HEK293 (cell line): ENCODE measurements at regions not wholly inside any gene's neighbourhood (a gene's known extent, or its start where the extent isn't known, plus 50 kb on each side); places are given as distances from the start of the nearest gene placed in this dataset.

Experiments
- CTCF ChIA-PET: fragments of 350-600 bp; formaldehyde crosslinking; extraction: SDS; loops from one replicate; lab custom pipeline; 2021; ENCODE audit warnings: antibody characterized with exemption; lab: Yijun Ruan, JAX
- POLR2A ChIA-PET: fragments of 300-600 bp; formaldehyde crosslinking; extraction: SDS; loops from one replicate; lab custom pipeline; 2020; ENCODE audit warnings: antibody characterized with exemption, inconsistent platforms; lab: Yijun Ruan, JAX
- H3K27ac ChIP-seq: fragments of 200-500 bp; sonication (Bioruptor generic); 2 replicates; pipeline ENCODE4 v1.5.1; 2014; ENCODE audit warnings: low read depth, low read length, control low read depth, inconsistent platforms; ENCODE audit errors: extremely low read depth
- H3K36me3 ChIP-seq, 2 experiments: fragments of 200-500 bp in 1 of 2; sonication (Bioruptor generic) in 1 of 2; 1 replicate in 1 of 2; 2 replicates in 1 of 2; pipeline ENCODE4 v1.5.1; 2014 to 2017; ENCODE audit warnings: inconsistent platforms in 2 of 2, low read length in 2 of 2; ENCODE audit not compliant: control insufficient read depth in 2 of 2, insufficient read depth in 1 of 2
- H3K4me1 ChIP-seq: fragments of 200-500 bp; sonication (Bioruptor generic); 2 replicates; pipeline ENCODE4 v1.5.1; 2014; ENCODE audit warnings: mild to moderate bottlenecking, low read length, inconsistent platforms; ENCODE audit not compliant: control insufficient read depth, insufficient read depth
- H3K4me3 ChIP-seq: 2 replicates; pipeline ENCODE4 v1.5.1; 2011; ENCODE audit warnings: low read depth, mild to moderate bottlenecking, control low read depth, low read length, moderate library complexity
- H3K9me3 ChIP-seq: fragments of 200-500 bp; sonication (Bioruptor generic); 2 replicates; pipeline ENCODE4 v1.5.1; 2014; ENCODE audit warnings: low read depth, low read length, inconsistent platforms; ENCODE audit not compliant: control insufficient read depth, insufficient read depth
- HOXD13 ChIP-seq: sonication (generic); formaldehyde crosslinking; IDR thresholded peaks from 2 replicates; pipeline ENCODE4 v1.8.0; 2022; ENCODE audit warnings: missing genetic modification reagents, borderline replicate concordance
- ZFP3 ChIP-seq: fragments of 450-650 bp; formaldehyde crosslinking; IDR thresholded peaks from 2 replicates; pipeline ENCODE4 v1.5.1; 2016; ENCODE audit warnings: low read depth, missing biosample characterization, missing genetic modification characterization
- ZNF133 ChIP-seq: fragments of 450-650 bp; formaldehyde crosslinking; IDR thresholded peaks from 2 replicates; pipeline ENCODE4 v1.5.1; 2016; ENCODE audit warnings: missing biosample characterization, missing genetic modification characterization
- ZNF214 ChIP-seq: fragments of 450-650 bp; formaldehyde crosslinking; IDR thresholded peaks from 2 replicates; pipeline ENCODE4 v1.5.1; 2017; ENCODE audit warnings: missing biosample characterization, mild to moderate bottlenecking, missing genetic modification characterization, borderline replicate concordance
- ZNF274 ChIP-seq, 2 experiments: fragments of 200-500 bp in 1 of 2; fragments of 450-650 bp in 1 of 2; sonication (Bioruptor generic) in 1 of 2; formaldehyde crosslinking in 1 of 2; IDR thresholded peaks; 2 replicates each; pipeline versions ENCODE4 v1.5.1 to v1.6.1; 2014 to 2016; ENCODE audit warnings: borderline replicate concordance in 1 of 2, inconsistent platforms in 1 of 2, low read length in 1 of 2, missing biosample characterization in 1 of 2, missing genetic modification characterization in 1 of 2
- ZNF426 ChIP-seq: fragments of 450-650 bp; formaldehyde crosslinking; IDR thresholded peaks from 2 replicates; pipeline ENCODE4 v1.5.1; 2017; ENCODE audit warnings: missing biosample characterization, missing genetic modification characterization, mild to moderate bottlenecking, inconsistent platforms, moderate library complexity
- ZNF548 ChIP-seq: fragments of 450-650 bp; formaldehyde crosslinking; IDR thresholded peaks from 2 replicates; pipeline ENCODE4 v1.5.1; 2016; ENCODE audit warnings: missing biosample characterization, missing genetic modification characterization
- ZNF747 ChIP-seq: fragments of 450-650 bp; formaldehyde crosslinking; IDR thresholded peaks from 2 replicates; pipeline ENCODE4 v1.5.1; 2016; ENCODE audit warnings: missing biosample characterization, missing genetic modification characterization
- ZNF843 ChIP-seq: fragments of 450-650 bp; formaldehyde crosslinking; IDR thresholded peaks from 2 replicates; pipeline ENCODE4 v1.5.1; 2016; ENCODE audit warnings: missing biosample characterization, missing genetic modification characterization
- TF ChIP-seq, protein P1 (sequence below): fragments of 450-650 bp; formaldehyde crosslinking; IDR thresholded peaks from 2 replicates; pipeline ENCODE4 v1.5.1; 2016; ENCODE audit warnings: missing biosample characterization, missing genetic modification characterization
- TF ChIP-seq, protein P2 (sequence below): fragments of 450-650 bp; formaldehyde crosslinking; IDR thresholded peaks from 2 replicates; pipeline ENCODE4 v1.5.1; 2017; ENCODE audit warnings: missing biosample characterization, mild to moderate bottlenecking, missing genetic modification characterization, moderate library complexity
- TF ChIP-seq, protein P3 (sequence below): fragments of 450-650 bp; formaldehyde crosslinking; IDR thresholded peaks from 2 replicates; pipeline ENCODE4 v1.5.1; 2016; ENCODE audit warnings: missing biosample characterization, missing genetic modification characterization
- TF ChIP-seq, protein P4 (sequence below): fragments of 450-650 bp; formaldehyde crosslinking; IDR thresholded peaks from 2 replicates; pipeline ENCODE4 v1.5.1; 2016; ENCODE audit warnings: missing biosample characterization, missing genetic modification characterization, borderline replicate concordance
- TF ChIP-seq, protein P5 (sequence below): fragments of 450-650 bp; formaldehyde crosslinking; conservative IDR thresholded peaks from 2 replicates; pipeline ENCODE4 v1.5.1; 2016; ENCODE audit warnings: low read depth, missing biosample characterization, missing genetic modification characterization

DNA sequence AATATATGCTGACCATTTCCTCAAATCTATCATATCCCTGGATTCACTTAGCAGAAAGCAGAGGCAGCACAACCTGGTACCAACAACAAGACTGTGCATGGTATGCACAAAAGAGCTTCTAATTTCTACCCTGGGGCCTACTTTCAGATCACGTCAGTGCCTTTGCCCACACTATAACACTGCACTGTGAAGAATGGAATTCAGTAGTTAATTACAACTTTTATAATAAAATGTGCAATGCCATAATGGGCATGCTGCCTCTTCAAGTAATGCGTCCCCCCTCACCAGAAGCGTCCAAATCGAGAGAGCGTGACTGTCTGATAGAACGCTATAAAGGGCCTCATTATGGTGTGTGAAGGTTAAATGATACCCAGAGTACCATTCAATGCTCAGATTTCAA is 328.1 kb upstream of the PKDCC start (continued):
- TF ChIP-seq, protein P1, sequence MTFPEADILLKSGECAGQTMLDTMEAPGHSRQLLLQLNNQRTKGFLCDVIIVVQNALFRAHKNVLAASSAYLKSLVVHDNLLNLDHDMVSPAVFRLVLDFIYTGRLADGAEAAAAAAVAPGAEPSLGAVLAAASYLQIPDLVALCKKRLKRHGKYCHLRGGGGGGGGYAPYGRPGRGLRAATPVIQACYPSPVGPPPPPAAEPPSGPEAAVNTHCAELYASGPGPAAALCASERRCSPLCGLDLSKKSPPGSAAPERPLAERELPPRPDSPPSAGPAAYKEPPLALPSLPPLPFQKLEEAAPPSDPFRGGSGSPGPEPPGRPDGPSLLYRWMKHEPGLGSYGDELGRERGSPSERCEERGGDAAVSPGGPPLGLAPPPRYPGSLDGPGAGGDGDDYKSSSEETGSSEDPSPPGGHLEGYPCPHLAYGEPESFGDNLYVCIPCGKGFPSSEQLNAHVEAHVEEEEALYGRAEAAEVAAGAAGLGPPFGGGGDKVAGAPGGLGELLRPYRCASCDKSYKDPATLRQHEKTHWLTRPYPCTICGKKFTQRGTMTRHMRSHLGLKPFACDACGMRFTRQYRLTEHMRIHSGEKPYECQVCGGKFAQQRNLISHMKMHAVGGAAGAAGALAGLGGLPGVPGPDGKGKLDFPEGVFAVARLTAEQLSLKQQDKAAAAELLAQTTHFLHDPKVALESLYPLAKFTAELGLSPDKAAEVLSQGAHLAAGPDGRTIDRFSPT (tag by site-specific recombination), result no peak
- TF ChIP-seq, all 188 proteins: peak for 0

DNA sequence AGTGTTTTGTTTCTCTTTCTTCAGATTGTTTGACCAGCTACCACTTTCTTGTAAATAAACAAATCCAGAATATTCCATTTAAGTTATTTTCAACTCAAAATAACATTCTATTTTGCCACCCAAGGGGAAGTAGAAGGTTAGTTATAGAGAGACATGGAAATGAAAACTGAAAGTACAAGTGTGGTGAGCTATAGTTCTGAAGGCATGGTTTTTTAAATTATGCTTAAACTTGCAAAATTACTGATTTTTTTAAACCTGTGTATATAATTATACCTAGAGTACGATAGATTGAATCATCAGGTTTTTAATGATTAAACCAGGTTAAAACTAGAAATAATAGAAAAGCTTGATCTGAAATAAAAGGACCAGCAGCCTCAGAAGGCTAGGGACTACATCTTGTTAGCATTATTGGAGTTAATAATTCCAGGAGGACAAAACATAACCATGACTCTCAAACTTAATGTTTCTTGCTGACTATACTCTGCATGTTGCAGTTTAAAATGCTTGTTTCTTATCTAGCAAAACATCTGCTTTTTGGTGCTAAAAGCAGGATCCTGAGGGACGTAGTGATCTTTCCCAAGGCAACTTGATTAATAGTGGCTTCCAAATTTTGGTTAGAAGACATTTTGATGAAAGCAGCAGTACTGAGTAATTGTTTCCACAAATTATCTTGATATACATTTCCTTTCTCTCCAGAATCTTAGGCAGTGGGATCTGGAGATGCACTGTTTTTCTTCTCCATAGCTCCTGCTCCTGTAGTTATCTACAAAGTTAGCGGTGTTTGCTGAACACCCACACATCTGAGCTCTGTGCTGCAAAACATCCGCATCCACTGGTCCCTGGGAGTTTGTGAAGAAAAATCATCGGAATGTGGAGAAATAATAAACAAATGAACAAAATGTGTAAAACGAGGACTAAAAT is 327.2 kb upstream of the PKDCC start:
- H3K9me3 ChIP-seq, result no peaks in the 10 kb centered on the region
- ChIA-PET POLR2A (no interaction called here), CTCF (interaction anchor here (0.9 kb wide), 1 partner anchor 22 kb away, joined by 3 read pairs; no protein-coding TSS in a partner anchor)
- no peaks in the 10 kb centered on the region for H3K36me3 ChIP-seq
- H3K4me1 ChIP-seq, result no peaks in the 10 kb centered on the region; the same call in 1 of the 2 replicates
- no peak overlapping the region for H3K27ac ChIP-seq
- H3K4me3 ChIP-seq, result no peak overlapping the region
- TF ChIP-seq, protein P2, sequence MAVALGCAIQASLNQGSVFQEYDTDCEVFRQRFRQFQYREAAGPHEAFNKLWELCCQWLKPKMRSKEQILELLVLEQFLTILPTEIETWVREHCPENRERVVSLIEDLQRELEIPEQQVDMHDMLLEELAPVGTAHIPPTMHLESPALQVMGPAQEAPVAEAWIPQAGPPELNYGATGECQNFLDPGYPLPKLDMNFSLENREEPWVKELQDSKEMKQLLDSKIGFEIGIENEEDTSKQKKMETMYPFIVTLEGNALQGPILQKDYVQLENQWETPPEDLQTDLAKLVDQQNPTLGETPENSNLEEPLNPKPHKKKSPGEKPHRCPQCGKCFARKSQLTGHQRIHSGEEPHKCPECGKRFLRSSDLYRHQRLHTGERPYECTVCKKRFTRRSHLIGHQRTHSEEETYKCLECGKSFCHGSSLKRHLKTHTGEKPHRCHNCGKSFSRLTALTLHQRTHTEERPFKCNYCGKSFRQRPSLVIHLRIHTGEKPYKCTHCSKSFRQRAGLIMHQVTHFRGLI, result no peak
- TF ChIP-seq ZNF843, result no peak

DNA sequence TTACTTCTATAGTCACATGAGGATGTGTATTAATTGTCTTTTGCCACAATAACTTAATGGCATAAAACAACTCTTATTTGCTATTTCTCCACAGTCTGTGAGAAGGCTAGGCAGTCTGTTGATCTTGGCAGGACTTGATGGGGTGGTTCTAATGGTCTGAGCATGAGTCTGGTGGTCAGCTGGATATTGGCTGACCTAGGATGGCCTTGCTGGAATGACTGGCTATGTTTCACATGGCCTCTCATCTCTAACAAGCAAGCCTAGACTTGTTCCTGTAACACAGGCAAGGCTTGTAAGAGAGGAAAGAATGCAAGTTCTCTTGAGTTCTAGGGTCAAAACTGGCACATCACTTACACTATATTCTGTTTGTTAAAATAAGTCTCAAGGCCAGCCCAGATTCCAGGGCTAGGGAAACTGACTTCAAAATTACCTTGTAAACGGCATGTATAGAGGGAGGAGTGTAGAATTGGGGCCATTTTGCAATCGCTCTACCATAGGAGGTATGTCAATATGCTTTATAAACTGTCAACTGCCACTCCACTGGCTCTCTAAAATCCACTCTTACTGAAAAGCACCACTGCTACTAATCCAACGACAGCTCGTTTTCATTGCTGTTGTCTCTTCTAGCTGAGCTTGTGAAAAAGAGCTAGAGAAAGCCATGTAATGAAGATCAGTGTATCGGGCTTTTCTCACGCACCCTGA is 325.0 kb upstream of the PKDCC start:
- Histone ChIP-seq H3K4me3 (no peak overlapping the region), H3K9me3 (no peaks in the 10 kb centered on the region), H3K4me1 (no peaks in the 10 kb centered on the region; the same call in 1 of the 2 replicates), H3K36me3 (no peaks in the 10 kb centered on the region), H3K27ac (no peak overlapping the region)
- TF ChIP-seq ZNF274 (IDR thresholded peaks at IDR 0.05; ENCODE audit: low read length) (no peak), ZNF274 (tag by site-specific recombination; IDR thresholded peaks at IDR 0.05; ENCODE audit: borderline replicate concordance) (no peak), ZNF214 (tag by site-specific recombination) (no peak), ZFP3 (tag by site-specific recombination) (no peak)
- TF ChIP-seq, protein P3, sequence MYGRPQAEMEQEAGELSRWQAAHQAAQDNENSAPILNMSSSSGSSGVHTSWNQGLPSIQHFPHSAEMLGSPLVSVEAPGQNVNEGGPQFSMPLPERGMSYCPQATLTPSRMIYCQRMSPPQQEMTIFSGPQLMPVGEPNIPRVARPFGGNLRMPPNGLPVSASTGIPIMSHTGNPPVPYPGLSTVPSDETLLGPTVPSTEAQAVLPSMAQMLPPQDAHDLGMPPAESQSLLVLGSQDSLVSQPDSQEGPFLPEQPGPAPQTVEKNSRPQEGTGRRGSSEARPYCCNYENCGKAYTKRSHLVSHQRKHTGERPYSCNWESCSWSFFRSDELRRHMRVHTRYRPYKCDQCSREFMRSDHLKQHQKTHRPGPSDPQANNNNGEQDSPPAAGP (tag by site-specific recombination), result no peak
- CTCF ChIA-PET, result no interaction called here
- POLR2A ChIA-PET, result no interaction called here

DNA sequence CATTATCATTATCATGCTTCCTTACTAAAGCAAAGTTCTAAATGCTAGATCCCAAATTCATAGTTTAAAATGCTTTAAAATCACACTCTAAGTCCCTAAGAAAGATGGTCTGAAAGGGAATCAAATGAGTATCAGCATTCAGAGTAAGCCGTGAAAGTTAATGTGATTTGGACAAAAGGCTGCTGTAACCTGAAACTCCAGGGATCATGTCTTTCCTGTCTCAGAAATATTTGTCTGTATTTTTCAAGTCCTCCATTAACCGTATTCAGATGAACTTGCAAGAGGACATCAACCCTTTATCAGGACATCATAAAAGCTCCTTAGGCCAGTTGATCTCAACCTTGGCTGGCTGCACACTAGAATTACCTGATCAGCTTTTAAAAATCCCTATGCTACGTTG is 324.3 kb upstream of the PKDCC start:
- Histone ChIP-seq H3K9me3 (no peaks in the 10 kb centered on the region), H3K4me1 (no peaks in the 10 kb centered on the region; the same call in 1 of the 2 replicates), H3K36me3 (no peaks in the 10 kb centered on the region), H3K27ac (no peak overlapping the region), H3K4me3 (no peak overlapping the region)
- CTCF ChIA-PET, result no interaction called here
- POLR2A ChIA-PET, result no interaction called here
- TF ChIP-seq HOXD13 (CRISPR knock-in tag) (no peak), ZNF133 (tag by site-specific recombination) (no peak), ZNF426 (tag by site-specific recombination) (no peak), ZNF747 (tag by site-specific recombination) (no peak), ZNF548 (no peak)
- TF ChIP-seq, protein P4, sequence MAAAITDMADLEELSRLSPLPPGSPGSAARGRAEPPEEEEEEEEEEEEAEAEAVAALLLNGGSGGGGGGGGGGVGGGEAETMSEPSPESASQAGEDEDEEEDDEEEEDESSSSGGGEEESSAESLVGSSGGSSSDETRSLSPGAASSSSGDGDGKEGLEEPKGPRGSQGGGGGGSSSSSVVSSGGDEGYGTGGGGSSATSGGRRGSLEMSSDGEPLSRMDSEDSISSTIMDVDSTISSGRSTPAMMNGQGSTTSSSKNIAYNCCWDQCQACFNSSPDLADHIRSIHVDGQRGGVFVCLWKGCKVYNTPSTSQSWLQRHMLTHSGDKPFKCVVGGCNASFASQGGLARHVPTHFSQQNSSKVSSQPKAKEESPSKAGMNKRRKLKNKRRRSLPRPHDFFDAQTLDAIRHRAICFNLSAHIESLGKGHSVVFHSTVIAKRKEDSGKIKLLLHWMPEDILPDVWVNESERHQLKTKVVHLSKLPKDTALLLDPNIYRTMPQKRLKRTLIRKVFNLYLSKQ (tag by site-specific recombination), result no peak
- TF ChIP-seq, protein P5, sequence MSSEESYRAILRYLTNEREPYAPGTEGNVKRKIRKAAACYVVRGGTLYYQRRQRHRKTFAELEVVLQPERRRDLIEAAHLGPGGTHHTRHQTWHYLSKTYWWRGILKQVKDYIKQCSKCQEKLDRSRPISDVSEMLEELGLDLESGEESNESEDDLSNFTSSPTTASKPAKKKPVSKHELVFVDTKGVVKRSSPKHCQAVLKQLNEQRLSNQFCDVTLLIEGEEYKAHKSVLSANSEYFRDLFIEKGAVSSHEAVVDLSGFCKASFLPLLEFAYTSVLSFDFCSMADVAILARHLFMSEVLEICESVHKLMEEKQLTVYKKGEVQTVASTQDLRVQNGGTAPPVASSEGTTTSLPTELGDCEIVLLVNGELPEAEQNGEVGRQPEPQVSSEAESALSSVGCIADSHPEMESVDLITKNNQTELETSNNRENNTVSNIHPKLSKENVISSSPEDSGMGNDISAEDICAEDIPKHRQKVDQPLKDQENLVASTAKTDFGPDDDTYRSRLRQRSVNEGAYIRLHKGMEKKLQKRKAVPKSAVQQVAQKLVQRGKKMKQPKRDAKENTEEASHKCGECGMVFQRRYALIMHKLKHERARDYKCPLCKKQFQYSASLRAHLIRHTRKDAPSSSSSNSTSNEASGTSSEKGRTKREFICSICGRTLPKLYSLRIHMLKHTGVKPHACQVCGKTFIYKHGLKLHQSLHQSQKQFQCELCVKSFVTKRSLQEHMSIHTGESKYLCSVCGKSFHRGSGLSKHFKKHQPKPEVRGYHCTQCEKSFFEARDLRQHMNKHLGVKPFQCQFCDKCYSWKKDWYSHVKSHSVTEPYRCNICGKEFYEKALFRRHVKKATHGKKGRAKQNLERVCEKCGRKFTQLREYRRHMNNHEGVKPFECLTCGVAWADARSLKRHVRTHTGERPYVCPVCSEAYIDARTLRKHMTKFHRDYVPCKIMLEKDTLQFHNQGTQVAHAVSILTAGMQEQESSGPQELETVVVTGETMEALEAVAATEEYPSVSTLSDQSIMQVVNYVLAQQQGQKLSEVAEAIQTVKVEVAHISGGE (tag by site-specific recombination), result no peak
